SK-N-SH treated with all-trans-retinoic acid at 6 μM for 48 hours (cell line): ENCODE measurements at regions not wholly inside any gene's neighbourhood (a gene's known extent, or its start where the extent isn't known, plus 50 kb on each side); places are given as distances from the start of the nearest gene placed in this dataset.

ENCODE experiments used
- ATAC-seq: fragments of 200-7000 bp; cut with Tn5 transposase; 3 replicates; pipeline ENCODE4 v1.9.1; 2020; ENCODE audit warnings: mild to moderate bottlenecking, moderate library complexity
- ARNTL ChIP-seq: fragments of 450-650 bp; formaldehyde crosslinking; IDR thresholded peaks from 2 replicates; pipeline ENCODE4 v1.5.0; 2020; ENCODE audit warnings: low read depth, mild to moderate bottlenecking, moderate library complexity, borderline replicate concordance
- BACH2 ChIP-seq: fragments of 250-450 bp; sonication (Bioruptor Pico); IDR thresholded peaks from 2 replicates; pipeline ENCODE4 v1.9.0; 2021; ENCODE audit warnings: mild to moderate bottlenecking, borderline replicate concordance
- CREB5 ChIP-seq: fragments of 250-450 bp; sonication (Bioruptor Pico); IDR thresholded peaks from 2 replicates; pipeline ENCODE4 v1.5.1; 2020; ENCODE audit warnings: low read depth, mild to moderate bottlenecking, moderate library complexity
- CSDC2 ChIP-seq: fragments of 250-450 bp; sonication (Bioruptor Pico); IDR thresholded peaks from 2 replicates; pipeline ENCODE4 v1.5.0; 2020; ENCODE audit warnings: mild to moderate bottlenecking, moderate library complexity
- CSRNP3 ChIP-seq: fragments of 250-450 bp; sonication (Bioruptor Pico); IDR thresholded peaks from 2 replicates; pipeline ENCODE4 v1.5.1; 2021; ENCODE audit warnings: mild to moderate bottlenecking, moderate library complexity
- ISL1 ChIP-seq: fragments of 250-450 bp; sonication (Bioruptor Pico); IDR thresholded peaks from 2 replicates; pipeline ENCODE4 v2.1.2; 2022; ENCODE audit warnings: mild to moderate bottlenecking, moderate library complexity
- PATZ1 ChIP-seq: fragments of 250-450 bp; sonication (Bioruptor Pico); IDR thresholded peaks from 2 replicates; pipeline ENCODE4 v1.8.0; 2020; ENCODE audit warnings: mild to moderate bottlenecking, moderate library complexity, borderline replicate concordance
- POU6F1 ChIP-seq: fragments of 250-450 bp; sonication (Bioruptor Pico); IDR thresholded peaks from 2 replicates; pipeline ENCODE4 v1.8.0; 2021; ENCODE audit warnings: low read depth, mild to moderate bottlenecking, moderate library complexity, borderline replicate concordance
- SNAI2 ChIP-seq: fragments of 250-450 bp; sonication (Bioruptor Pico); IDR thresholded peaks from 2 replicates; pipeline ENCODE4 v1.5.0; 2020; ENCODE audit warnings: mild to moderate bottlenecking, moderate library complexity
- TCF4 ChIP-seq: fragments of 250-450 bp; sonication (Bioruptor Pico); IDR thresholded peaks from 2 replicates; pipeline ENCODE4 v1.8.0; 2021; ENCODE audit warnings: mild to moderate bottlenecking, moderate library complexity, borderline replicate concordance
- TOX ChIP-seq: fragments of 250-450 bp; sonication (Bioruptor Pico); IDR thresholded peaks from 2 replicates; pipeline ENCODE4 v1.8.0; 2021; ENCODE audit warnings: mild to moderate bottlenecking, moderate library complexity, borderline replicate concordance
- TSHZ2 ChIP-seq: fragments of 250-450 bp; sonication (Bioruptor Pico); IDR thresholded peaks from 2 replicates; pipeline ENCODE4 v1.5.0; 2020; ENCODE audit warnings: mild to moderate bottlenecking, moderate library complexity
- ZC3H10 ChIP-seq: fragments of 250-450 bp; sonication (Bioruptor Pico); IDR thresholded peaks from 2 replicates; pipeline ENCODE4 v1.5.1; 2021; ENCODE audit warnings: mild to moderate bottlenecking, moderate library complexity
- ZFP30 ChIP-seq: fragments of 450-650 bp; formaldehyde crosslinking; IDR thresholded peaks from 2 replicates; pipeline ENCODE4 v1.5.0; 2022; ENCODE audit warnings: mild to moderate bottlenecking, moderate library complexity
- ZNF565 ChIP-seq: fragments of 450-650 bp; formaldehyde crosslinking; conservative IDR thresholded peaks from 2 replicates; pipeline ENCODE4 v1.5.0; 2020; ENCODE audit warnings: low read depth, mild to moderate bottlenecking, moderate library complexity
- ZNF8 ChIP-seq: fragments of 450-650 bp; formaldehyde crosslinking; IDR thresholded peaks from 2 replicates; pipeline ENCODE4 v1.5.0; 2020; ENCODE audit warnings: mild to moderate bottlenecking, moderate library complexity

- TF ChIP-seq ZNF8 (CRISPR knock-in tag) = no peak
- no peak for TF ChIP-seq CSRNP3
- TF ChIP-seq PATZ1 (CRISPR knock-in tag) = no peak
- no peak for TF ChIP-seq TSHZ2
- TF ChIP-seq ZC3H10 = no peak
- no peak for TF ChIP-seq TOX
- no peak for TF ChIP-seq TCF4 (CRISPR knock-in tag)
- TF ChIP-seq ARNTL = no peak
- TF ChIP-seq CSDC2 = no peak
- TF ChIP-seq BACH2 (CRISPR knock-in tag) = no peak
- no peak for TF ChIP-seq CREB5 (CRISPR knock-in tag)
- no peak for TF ChIP-seq POU6F1
- no peak for TF ChIP-seq ISL1 (CRISPR knock-in tag)
Measured at GRCh38 chr7:21063106-21063505, 276.4 kb upstream of the SP8 start.

GRCh38 chr7:21064698-21065648 is 278.3 kb upstream of the SP8 start:
- ATAC-seq = no peak

More at GRCh38 chr7:21063106-21063505, 276.4 kb upstream of the SP8 start:
- no peak for ATAC-seq

More at GRCh38 chr7:21064698-21065648, 278.3 kb upstream of the SP8 start:
- TF ChIP-seq ZFP30 (CRISPR knock-in tag) (no peak), PATZ1 (CRISPR knock-in tag) (no peak), SNAI2 (CRISPR knock-in tag) (no peak), ZNF565 (CRISPR knock-in tag) (no peak), POU6F1 (no peak)
